WTC11 (cell line): ENCODE measurements at regions not wholly inside any gene's neighbourhood (a gene's known extent, or its start where the extent isn't known, plus 50 kb on each side); places are given as distances from the start of the nearest gene placed in this dataset.

Source experiments
- ATAC-seq: fragments of 200-7000 bp; cut with Tn5 transposase; 2 replicates; pipeline ENCODE4 v1.10.0; 2021; ENCODE audit warnings: mild to moderate bottlenecking, moderate library complexity
- CTCF ChIA-PET: fragments of 300-600 bp; sonication (Branson Sonifier 250); formaldehyde crosslinking; loops from one replicate; lab custom pipeline; 2021; ENCODE audit warnings: antibody characterized with exemption; lab: Charles Lee
- POLR2A ChIA-PET: fragments of 350-600 bp; sonication (Branson Sonifier 250); formaldehyde crosslinking; loops from one replicate; lab custom pipeline; 2021; ENCODE audit warnings: antibody characterized with exemption; lab: Charles Lee
- DNase-seq: peaks from one replicate; pipeline ENCODE4 v3.0.0; 2021; ENCODE audit warnings: low spot score
- H3K27ac Mint-ChIP-seq: 2 replicates; pipeline ENCODE4 v1.8.0; 2021; ENCODE audit warnings: mixed read lengths
- H3K27me3 Mint-ChIP-seq: 2 replicates; pipeline ENCODE4 v1.8.0; 2021; ENCODE audit warnings: low read depth, mild to moderate bottlenecking, moderate library complexity, mixed read lengths
- H3K36me3 Mint-ChIP-seq: 2 replicates; pipeline ENCODE4 v1.8.0; 2021; ENCODE audit warnings: mixed read lengths
- H3K4me1 Mint-ChIP-seq: 2 replicates; pipeline ENCODE4 v1.8.0; 2022; ENCODE audit warnings: mixed read lengths
- H3K4me3 Mint-ChIP-seq: 2 replicates; pipeline ENCODE4 v1.8.0; 2021; ENCODE audit warnings: mild to moderate bottlenecking, moderate library complexity, mixed read lengths
- H3K9me3 Mint-ChIP-seq: 2 replicates; pipeline ENCODE4 v1.8.0; 2021; ENCODE audit warnings: mixed read lengths
- ELF4 ChIP-seq: sonication (generic); formaldehyde crosslinking; IDR thresholded peaks from 2 replicates; pipeline ENCODE4 v1.8.1; 2022; ENCODE audit warnings: low read depth, mild to moderate bottlenecking, moderate library complexity, missing genetic modification reagents
- HMGA2 ChIP-seq: fragments of 250-450 bp; sonication (Bioruptor Pico); IDR thresholded peaks from 2 replicates; pipeline ENCODE4 v1.4.0; 2021; ENCODE audit warnings: mild to moderate bottlenecking, moderate library complexity
- ZNF671 ChIP-seq: fragments of 250-450 bp; sonication (Bioruptor Pico); IDR thresholded peaks from 2 replicates; pipeline ENCODE4 v1.8.0; 2021; ENCODE audit warnings: mild to moderate bottlenecking
- TF ChIP-seq, protein P1 (sequence below): sonication (generic); formaldehyde crosslinking; IDR thresholded peaks from 2 replicates; pipeline ENCODE4 v1.8.1; 2022; ENCODE audit warnings: low read depth, missing genetic modification reagents, borderline replicate concordance
- TF ChIP-seq, protein P2 (sequence below): fragments of 250-450 bp; sonication (Bioruptor Pico); IDR thresholded peaks from 2 replicates; pipeline ENCODE4 v1.9.0; 2021; ENCODE audit warnings: mild to moderate bottlenecking
- TF ChIP-seq, protein P3 (sequence below): fragments of 250-450 bp; sonication (Bioruptor Pico); conservative IDR thresholded peaks from 2 replicates; pipeline ENCODE4 v1.9.0; 2021; ENCODE audit warnings: mild to moderate bottlenecking
- TF ChIP-seq, protein P4 (sequence below): sonication (generic); formaldehyde crosslinking; IDR thresholded peaks from 2 replicates; pipeline ENCODE4 v1.8.0; 2022; ENCODE audit warnings: missing genetic modification reagents
- TF ChIP-seq, protein P5 (sequence below): fragments of 250-450 bp; sonication (Bioruptor Pico); IDR thresholded peaks from 2 replicates; pipeline ENCODE4 v2.1.2; 2022; ENCODE audit warnings: mild to moderate bottlenecking, moderate library complexity
- TF ChIP-seq, protein P6 (sequence below): fragments of 250-450 bp; sonication (Bioruptor Pico); IDR thresholded peaks from 2 replicates; pipeline ENCODE4 v1.8.0; 2021; ENCODE audit warnings: mild to moderate bottlenecking
- TF ChIP-seq, protein P7 (sequence below): sonication (generic); formaldehyde crosslinking; IDR thresholded peaks from 2 replicates; pipeline ENCODE4 v1.8.1; 2023; ENCODE audit warnings: mild to moderate bottlenecking, missing genetic modification reagents, borderline replicate concordance

DNA sequence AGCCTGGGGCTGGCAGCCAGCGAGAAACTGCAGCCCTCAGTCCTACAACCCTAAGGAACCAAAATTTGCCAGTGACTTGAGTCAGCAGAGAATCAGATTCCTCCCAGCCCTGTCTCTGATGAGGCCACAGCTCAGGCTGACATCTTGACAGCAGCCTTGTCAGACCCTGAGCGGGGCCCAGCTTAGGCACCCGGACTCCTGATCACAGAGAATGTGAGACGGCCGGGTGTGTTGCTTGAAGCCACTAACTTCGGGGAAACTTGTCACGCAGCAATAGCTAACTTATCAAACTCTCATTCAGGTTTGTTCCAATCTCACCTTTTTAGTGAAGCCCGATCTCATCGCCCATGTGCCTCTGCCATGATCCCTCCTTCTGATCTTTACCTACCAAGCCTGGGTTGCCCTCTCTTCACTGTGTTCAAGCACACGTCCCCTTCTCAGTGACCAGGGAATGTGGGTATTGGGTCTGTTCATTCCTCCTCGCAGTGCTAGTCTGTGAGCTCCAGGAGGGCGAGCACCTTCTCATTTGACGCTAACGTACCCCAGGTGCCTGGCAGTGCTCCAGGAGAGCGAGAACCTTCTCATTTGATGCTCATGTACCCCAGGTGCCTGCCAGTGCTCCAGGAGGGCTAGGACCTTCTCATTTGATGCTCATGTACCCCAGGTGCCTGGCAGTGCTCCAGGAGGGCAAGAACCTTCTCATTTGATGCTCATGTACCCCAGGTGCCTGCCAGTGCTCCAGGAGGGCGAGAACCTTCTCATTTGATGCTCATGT lies 280.7 kb downstream of the BRD1 start:
- H3K27ac Mint-ChIP-seq, result no peak overlapping the region

DNA sequence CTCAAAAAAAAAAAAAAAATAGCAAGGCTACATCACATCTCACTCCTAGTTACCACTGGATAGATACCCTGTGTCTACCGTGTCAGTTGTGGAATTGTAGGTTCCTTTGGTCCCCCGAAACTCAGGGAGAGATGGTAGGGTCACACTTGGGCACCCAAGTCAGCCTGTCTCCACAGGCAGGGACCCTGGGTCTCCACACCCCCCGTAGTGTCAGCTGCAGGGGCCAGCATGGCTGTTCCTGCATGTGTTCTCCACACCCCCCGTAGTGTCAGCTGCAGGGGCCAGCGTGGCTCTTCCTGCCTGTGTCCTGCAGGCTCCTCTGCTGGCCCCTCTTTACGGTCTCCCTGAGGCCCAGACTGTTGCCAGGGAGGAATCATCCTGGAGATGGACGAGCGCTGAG lies 282.1 kb downstream of the BRD1 start:
- H3K4me3 Mint-ChIP-seq, result no peak overlapping the region
- ChIA-PET CTCF (interaction anchor here (0.8 to 1.2 kb wide), 2 partner anchors 9 to 112 kb away, joined by 3 to 5 read pairs; no protein-coding TSS in a partner anchor), POLR2A (no interaction called here)
- H3K36me3 Mint-ChIP-seq, result peaks cover 8% of the 10 kb centered on the region
- peaks cover 11% of the 10 kb centered on the region; the same call in 1 of the 2 replicates for H3K4me1 Mint-ChIP-seq
- H3K9me3 Mint-ChIP-seq, result peaks cover 13% of the 10 kb centered on the region
- ATAC-seq (no peak), DNase-seq (peak; percentile 3)
- no peak overlapping the region for H3K27ac Mint-ChIP-seq
- TF ChIP-seq ELF4 (CRISPR knock-in tag) (no peak), HMGA2 (no peak), ZNF671 (no peak)
- TF ChIP-seq, protein P1, sequence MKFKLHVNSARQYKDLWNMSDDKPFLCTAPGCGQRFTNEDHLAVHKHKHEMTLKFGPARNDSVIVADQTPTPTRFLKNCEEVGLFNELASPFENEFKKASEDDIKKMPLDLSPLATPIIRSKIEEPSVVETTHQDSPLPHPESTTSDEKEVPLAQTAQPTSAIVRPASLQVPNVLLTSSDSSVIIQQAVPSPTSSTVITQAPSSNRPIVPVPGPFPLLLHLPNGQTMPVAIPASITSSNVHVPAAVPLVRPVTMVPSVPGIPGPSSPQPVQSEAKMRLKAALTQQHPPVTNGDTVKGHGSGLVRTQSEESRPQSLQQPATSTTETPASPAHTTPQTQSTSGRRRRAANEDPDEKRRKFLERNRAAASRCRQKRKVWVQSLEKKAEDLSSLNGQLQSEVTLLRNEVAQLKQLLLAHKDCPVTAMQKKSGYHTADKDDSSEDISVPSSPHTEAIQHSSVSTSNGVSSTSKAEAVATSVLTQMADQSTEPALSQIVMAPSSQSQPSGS (CRISPR knock-in tag), result no peak
- TF ChIP-seq, protein P2, sequence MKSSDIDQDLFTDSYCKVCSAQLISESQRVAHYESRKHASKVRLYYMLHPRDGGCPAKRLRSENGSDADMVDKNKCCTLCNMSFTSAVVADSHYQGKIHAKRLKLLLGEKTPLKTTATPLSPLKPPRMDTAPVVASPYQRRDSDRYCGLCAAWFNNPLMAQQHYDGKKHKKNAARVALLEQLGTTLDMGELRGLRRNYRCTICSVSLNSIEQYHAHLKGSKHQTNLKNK (CRISPR knock-in tag), result no peak
- TF ChIP-seq, protein P3, sequence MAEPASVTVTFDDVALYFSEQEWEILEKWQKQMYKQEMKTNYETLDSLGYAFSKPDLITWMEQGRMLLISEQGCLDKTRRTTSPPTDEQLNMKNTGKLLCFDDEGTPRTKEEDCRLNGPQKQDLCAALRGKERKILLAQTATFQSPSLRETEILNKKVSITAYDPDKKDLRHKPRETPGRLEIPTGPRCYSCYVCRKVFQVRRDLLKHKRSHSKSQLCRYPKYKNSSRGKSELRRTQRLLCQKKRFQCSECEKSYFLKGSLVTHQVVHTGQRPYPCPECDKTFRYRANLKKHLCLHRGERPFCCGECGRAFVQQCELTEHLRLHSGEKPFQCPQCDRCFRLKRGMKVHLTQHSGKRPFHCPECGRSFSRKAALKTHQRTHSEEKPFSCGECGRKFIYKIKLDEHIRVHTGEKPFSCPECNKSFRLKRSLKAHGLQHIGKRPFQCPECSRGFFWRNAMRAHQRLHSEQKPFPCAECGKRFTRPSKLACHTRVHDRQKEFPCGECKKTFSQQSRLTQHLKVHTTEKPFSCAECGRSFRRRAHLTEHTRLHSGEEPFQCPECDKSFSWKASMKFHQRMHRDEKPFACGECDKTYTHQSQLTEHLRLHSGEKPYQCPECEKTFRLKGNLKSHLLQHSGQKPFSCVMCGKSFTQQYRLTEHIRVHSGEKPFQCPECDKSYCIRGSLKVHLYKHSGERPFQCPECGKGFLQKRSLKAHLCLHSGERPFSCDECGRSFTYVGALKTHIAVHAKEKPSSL (CRISPR knock-in tag), result no peak
- TF ChIP-seq, protein P4, sequence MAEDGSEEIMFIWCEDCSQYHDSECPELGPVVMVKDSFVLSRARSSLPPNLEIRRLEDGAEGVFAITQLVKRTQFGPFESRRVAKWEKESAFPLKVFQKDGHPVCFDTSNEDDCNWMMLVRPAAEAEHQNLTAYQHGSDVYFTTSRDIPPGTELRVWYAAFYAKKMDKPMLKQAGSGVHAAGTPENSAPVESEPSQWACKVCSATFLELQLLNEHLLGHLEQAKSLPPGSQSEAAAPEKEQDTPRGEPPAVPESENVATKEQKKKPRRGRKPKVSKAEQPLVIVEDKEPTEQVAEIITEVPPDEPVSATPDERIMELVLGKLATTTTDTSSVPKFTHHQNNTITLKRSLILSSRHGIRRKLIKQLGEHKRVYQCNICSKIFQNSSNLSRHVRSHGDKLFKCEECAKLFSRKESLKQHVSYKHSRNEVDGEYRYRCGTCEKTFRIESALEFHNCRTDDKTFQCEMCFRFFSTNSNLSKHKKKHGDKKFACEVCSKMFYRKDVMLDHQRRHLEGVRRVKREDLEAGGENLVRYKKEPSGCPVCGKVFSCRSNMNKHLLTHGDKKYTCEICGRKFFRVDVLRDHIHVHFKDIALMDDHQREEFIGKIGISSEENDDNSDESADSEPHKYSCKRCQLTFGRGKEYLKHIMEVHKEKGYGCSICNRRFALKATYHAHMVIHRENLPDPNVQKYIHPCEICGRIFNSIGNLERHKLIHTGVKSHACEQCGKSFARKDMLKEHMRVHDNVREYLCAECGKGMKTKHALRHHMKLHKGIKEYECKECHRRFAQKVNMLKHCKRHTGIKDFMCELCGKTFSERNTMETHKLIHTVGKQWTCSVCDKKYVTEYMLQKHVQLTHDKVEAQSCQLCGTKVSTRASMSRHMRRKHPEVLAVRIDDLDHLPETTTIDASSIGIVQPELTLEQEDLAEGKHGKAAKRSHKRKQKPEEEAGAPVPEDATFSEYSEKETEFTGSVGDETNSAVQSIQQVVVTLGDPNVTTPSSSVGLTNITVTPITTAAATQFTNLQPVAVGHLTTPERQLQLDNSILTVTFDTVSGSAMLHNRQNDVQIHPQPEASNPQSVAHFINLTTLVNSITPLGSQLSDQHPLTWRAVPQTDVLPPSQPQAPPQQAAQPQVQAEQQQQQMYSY (CRISPR knock-in tag), result no peak
- TF ChIP-seq, protein P5, sequence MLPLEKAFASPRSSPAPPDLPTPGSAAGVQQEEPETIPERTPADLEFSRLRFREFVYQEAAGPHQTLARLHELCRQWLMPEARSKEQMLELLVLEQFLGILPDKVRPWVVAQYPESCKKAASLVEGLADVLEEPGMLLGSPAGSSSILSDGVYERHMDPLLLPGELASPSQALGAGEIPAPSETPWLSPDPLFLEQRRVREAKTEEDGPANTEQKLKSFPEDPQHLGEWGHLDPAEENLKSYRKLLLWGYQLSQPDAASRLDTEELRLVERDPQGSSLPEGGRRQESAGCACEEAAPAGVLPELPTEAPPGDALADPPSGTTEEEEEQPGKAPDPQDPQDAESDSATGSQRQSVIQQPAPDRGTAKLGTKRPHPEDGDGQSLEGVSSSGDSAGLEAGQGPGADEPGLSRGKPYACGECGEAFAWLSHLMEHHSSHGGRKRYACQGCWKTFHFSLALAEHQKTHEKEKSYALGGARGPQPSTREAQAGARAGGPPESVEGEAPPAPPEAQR (CRISPR knock-in tag), result no peak
- TF ChIP-seq, protein P6, sequence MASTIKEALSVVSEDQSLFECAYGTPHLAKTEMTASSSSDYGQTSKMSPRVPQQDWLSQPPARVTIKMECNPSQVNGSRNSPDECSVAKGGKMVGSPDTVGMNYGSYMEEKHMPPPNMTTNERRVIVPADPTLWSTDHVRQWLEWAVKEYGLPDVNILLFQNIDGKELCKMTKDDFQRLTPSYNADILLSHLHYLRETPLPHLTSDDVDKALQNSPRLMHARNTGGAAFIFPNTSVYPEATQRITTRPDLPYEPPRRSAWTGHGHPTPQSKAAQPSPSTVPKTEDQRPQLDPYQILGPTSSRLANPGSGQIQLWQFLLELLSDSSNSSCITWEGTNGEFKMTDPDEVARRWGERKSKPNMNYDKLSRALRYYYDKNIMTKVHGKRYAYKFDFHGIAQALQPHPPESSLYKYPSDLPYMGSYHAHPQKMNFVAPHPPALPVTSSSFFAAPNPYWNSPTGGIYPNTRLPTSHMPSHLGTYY, result no peak
- peaks cover 7% of the 10 kb centered on the region for H3K27me3 Mint-ChIP-seq

More for the DNA sequence above, 280.7 kb downstream of the BRD1 start:
- Mint-ChIP-seq H3K36me3 (peaks cover 18% of the 10 kb centered on the region), H3K9me3 (peaks cover 23% of the 10 kb centered on the region)
- CTCF ChIA-PET, result interaction anchor here (1.2 kb wide), 1 partner anchor 113 kb away, joined by 5 read pairs; no protein-coding TSS in a partner anchor
- TF ChIP-seq, protein P7, sequence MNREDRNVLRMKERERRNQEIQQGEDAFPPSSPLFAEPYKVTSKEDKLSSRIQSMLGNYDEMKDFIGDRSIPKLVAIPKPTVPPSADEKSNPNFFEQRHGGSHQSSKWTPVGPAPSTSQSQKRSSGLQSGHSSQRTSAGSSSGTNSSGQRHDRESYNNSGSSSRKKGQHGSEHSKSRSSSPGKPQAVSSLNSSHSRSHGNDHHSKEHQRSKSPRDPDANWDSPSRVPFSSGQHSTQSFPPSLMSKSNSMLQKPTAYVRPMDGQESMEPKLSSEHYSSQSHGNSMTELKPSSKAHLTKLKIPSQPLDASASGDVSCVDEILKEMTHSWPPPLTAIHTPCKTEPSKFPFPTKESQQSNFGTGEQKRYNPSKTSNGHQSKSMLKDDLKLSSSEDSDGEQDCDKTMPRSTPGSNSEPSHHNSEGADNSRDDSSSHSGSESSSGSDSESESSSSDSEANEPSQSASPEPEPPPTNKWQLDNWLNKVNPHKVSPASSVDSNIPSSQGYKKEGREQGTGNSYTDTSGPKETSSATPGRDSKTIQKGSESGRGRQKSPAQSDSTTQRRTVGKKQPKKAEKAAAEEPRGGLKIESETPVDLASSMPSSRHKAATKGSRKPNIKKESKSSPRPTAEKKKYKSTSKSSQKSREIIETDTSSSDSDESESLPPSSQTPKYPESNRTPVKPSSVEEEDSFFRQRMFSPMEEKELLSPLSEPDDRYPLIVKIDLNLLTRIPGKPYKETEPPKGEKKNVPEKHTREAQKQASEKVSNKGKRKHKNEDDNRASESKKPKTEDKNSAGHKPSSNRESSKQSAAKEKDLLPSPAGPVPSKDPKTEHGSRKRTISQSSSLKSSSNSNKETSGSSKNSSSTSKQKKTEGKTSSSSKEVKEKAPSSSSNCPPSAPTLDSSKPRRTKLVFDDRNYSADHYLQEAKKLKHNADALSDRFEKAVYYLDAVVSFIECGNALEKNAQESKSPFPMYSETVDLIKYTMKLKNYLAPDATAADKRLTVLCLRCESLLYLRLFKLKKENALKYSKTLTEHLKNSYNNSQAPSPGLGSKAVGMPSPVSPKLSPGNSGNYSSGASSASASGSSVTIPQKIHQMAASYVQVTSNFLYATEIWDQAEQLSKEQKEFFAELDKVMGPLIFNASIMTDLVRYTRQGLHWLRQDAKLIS (CRISPR knock-in tag), result no peak
- TF ChIP-seq, all 79 proteins: peak for 0
- Mint-ChIP-seq H3K4me3 (no peak overlapping the region), H3K27me3 (peaks cover 12% of the 10 kb centered on the region), H3K4me1 (peaks cover 12% of the 10 kb centered on the region)
- ATAC-seq, result no peak
- peak; percentile 1 for DNase-seq
- POLR2A ChIA-PET, result no interaction called here
